ES-I3 (cell line): ENCODE measurements at regions not wholly inside any gene's neighbourhood (a gene's known extent, or its start where the extent isn't known, plus 50 kb on each side); places are given as distances from the start of the nearest gene placed in this dataset.

Experiments used
- H3K36me3 ChIP-seq: 2 replicates; pipeline ENCODE4 v1.6.1; 2013; ENCODE audit warnings: mild to moderate bottlenecking, low read length, control low read depth, moderate library complexity; ENCODE audit not compliant: insufficient read depth
- H3K4me1 ChIP-seq: 2 replicates; pipeline ENCODE4 v1.6.1; 2013; ENCODE audit warnings: mild to moderate bottlenecking, control low read depth, low read length; ENCODE audit not compliant: insufficient read depth
- H3K9ac ChIP-seq: 2 replicates; pipeline ENCODE4 v1.6.1; 2013; ENCODE audit warnings: low read depth, mild to moderate bottlenecking, low read length, moderate library complexity
- H3K9me3 ChIP-seq: 2 replicates; pipeline ENCODE4 v1.6.1; 2013; ENCODE audit warnings: mild to moderate bottlenecking, low read length, moderate library complexity; ENCODE audit not compliant: control insufficient read depth, insufficient read depth

DNA sequence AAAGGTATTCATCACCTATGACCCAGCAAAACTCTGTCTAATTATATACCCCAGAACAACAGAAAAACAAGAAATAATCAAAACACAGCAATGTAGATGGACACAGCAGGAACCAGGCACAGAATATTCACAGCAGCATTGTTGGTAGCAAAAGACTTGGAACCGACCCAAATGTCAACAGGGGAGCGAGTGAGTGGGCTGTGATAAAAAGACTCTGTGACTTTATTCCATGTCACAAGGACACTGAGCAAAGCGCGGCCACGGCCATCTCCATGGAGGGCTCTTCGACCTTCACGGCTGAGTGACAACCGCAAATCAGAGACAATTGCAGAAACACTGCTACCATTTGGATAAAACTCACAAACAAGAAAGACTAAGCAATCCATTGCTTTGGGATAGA is 1373.1 kb downstream of the TBC1D22A start:
- Histone ChIP-seq H3K36me3 (no peaks in the 10 kb centered on the region), H3K9ac (no peak overlapping the region), H3K4me1 (no peaks in the 10 kb centered on the region), H3K9me3 (no peaks in the 10 kb centered on the region)

DNA sequence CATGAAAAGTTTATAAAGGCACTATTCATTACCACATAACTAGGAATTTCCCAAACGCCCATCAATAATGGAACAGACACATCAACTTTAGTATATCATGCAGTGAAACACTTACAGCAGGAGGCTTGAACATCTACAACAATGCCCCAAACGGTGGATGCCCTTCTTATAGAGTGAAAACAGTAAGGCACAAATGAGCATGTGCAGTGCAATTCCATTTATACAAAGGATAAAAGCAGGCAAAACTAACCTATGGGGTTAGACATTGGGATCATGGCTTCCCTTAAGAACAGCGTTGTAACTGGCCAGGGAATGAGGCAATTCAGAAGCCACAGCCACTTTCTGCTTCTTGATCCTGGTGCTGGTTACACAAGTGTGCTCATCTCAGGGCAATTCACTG is 1363.0 kb downstream of the TBC1D22A start:
- H3K9ac ChIP-seq: no peak overlapping the region
- H3K9me3 ChIP-seq: peaks cover 2% of the 10 kb centered on the region; the same call in 1 of the 2 replicates
- no peaks in the 10 kb centered on the region for H3K36me3 ChIP-seq
- H3K4me1 ChIP-seq: no peaks in the 10 kb centered on the region

DNA sequence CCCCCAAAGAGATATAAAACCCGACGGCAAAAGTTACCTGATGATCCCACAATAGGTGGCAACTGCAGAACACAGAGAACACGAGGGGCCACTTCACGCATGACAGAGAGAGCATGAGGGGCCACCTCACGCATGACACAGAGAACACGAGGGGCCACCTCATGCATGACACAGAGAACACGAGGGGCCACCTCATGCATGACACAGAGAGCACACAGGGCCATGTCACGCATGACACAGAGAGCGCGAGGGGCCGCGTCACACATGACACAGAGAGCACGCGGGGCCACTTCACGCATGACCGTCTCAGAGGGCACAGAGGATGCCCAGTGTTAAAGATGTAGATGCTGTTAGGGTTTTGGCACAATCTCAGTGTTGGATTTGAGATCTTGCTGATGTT is 1359.5 kb downstream of the TBC1D22A start:
- H3K9me3 ChIP-seq: peaks cover 2% of the 10 kb centered on the region; the same call in 1 of the 2 replicates
- H3K4me1 ChIP-seq: no peaks in the 10 kb centered on the region
- H3K9ac ChIP-seq: no peak overlapping the region
- H3K36me3 ChIP-seq: no peaks in the 10 kb centered on the region

DNA sequence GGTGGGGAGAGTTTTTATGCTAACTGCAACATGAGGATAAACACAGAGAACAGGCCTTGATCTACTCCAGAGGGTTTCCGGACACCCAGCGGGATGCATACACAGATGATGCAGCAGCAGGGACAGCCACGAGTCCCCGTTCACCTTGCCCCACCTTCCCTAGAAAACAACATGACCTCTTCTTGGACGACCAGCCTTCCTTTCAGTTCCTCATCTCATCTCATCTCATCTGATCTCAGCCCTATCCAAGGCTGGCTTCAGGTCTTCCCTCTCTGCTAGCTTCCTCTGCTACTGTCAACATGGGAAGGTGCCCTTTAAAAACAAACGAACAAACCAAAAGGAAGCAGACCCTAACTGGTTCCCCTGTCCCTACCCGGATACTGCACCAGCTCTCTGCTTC is 1356.2 kb downstream of the TBC1D22A start:
- H3K9me3 ChIP-seq: peaks cover 2% of the 10 kb centered on the region; the same call in 1 of the 2 replicates
- no peaks in the 10 kb centered on the region for H3K4me1 ChIP-seq
- no peak overlapping the region for H3K9ac ChIP-seq
- no peaks in the 10 kb centered on the region for H3K36me3 ChIP-seq

DNA sequence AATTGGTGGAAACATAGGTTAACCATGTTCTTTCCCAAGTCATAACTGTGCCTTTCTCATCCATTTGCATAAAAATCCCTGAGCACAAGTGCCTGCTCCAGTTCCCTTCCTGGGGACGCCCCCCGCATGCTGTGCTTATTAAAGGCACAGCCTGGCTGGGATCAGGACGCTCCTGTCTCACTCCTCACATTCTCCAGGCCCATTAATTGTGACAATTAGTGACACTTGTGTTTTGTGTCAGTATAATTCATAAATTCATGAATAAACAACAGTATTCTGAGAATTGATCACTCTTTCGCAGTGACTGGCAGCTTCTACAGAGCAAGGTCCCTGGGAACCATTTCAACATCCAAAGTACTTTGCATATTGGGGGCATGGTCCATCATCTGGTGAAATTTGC is 1354.4 kb downstream of the TBC1D22A start:
- no peak overlapping the region for H3K9ac ChIP-seq
- no peaks in the 10 kb centered on the region for H3K9me3 ChIP-seq
- no peaks in the 10 kb centered on the region for H3K4me1 ChIP-seq
- H3K36me3 ChIP-seq: no peaks in the 10 kb centered on the region

DNA sequence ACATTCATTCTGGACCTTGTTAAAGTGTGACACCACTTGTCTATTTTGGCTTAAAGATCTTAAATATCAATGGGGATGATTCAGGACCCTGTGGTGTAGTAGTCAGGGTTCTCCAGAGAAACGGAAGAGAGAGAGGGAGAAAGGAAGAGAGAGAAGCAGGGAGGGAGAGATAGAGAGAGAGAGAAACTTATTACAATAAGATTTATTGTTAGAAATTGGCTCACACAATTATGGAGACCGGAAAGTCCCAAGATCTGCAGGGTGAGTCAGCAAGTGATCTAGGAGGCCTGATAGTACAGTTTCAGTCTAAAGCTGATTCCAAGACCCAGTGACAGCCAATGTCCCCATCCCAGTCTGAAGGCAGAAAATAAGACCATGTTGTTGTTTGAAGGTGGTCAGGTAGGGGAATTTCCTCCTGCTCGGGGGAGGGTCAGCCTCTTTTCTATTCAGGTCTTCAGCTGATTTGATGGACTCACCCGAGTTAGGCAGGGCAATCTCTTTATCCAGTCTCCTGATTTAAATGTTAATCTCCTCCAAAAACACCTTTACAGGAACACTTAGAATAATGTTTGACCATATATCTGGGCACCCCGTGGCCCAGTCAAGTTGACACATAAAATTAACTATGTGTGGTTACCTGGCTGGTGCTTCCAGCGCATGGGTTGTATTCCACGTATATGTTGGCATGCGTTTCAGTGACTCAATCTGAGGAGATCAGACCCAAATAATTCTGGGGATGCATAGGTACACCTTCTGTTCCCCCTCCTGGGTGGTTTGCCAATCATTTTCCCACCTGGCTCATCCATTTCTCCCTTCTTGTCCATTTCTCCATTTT is 1350.5 kb downstream of the TBC1D22A start:
- Histone ChIP-seq H3K9ac (no peak overlapping the region), H3K9me3 (no peaks in the 10 kb centered on the region; the same call in 1 of the 2 replicates), H3K36me3 (no peaks in the 10 kb centered on the region), H3K4me1 (no peaks in the 10 kb centered on the region)

DNA sequence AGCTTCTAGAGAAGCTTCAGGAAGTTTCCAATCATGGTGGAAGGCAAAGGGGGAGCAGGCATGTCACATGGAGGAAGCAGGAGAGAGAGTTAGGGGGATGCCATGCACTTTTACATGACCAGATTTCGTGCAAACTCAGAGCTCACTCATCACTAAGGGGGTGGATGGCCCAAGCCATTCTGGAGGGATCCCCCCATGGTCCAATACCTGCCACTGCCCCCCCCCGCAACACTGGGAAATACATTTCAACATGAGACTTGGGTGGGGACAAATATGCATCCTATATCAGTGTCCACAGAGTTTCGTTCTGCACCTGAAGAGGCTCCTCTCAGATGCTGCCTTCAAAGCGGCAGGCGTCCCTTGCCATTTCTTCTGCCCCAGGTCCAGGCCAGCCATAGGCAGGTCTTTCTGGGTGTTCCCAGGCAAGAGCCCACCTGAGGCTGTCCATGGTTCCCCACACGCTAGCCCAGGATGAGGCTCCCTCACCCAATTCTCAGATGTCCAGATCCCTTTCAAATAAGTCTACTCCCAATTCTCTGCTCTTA is 1344.3 kb downstream of the TBC1D22A start:
- Histone ChIP-seq H3K4me1 (no peaks in the 10 kb centered on the region), H3K9me3 (no peaks in the 10 kb centered on the region; the same call in 1 of the 2 replicates), H3K36me3 (no peaks in the 10 kb centered on the region), H3K9ac (no peak overlapping the region)

DNA sequence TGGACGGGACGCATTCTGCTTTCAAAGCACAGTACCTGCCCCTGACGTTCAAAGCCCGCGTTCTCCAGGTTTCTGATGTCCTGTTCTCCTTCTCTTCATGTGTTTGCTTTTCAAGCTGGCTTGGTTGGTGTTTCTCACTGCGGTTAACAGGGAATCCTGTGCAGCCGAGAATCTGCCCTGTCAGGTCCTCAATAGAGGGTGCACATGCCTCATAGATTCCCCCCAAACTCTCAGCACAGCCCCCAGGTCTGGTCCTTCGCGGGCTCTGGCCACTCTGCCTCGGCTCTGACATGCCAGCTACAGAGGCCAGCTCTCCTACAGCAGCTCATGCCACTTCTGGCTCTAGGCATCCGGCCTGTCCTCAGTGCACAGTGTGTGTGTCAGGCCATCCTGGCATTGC is 1343.8 kb downstream of the TBC1D22A start:
- H3K9ac ChIP-seq: no peak overlapping the region
- H3K4me1 ChIP-seq: no peaks in the 10 kb centered on the region
- no peaks in the 10 kb centered on the region; the same call in 1 of the 2 replicates for H3K9me3 ChIP-seq
- no peaks in the 10 kb centered on the region for H3K36me3 ChIP-seq

DNA sequence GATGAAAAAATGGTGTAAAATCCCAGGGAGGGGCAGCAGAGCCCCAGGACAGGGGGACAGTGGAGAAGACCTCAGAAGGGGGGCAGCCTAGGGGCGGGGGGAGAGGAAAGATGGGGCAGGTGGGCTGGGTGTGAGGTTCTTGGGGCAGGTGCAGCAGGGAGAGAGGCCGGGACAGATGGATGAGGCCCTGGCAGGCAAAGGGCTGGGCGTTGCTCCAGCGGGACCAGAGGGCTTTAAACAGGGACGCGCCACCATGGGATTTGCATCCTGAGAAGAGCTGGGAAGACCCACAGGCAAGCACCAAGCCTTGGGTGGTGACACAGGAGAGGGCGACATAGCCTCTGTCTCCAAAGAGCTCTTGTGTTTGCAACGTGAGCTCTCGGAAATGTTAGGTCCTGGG is 1342.8 kb downstream of the TBC1D22A start:
- Histone ChIP-seq H3K36me3 (no peaks in the 10 kb centered on the region), H3K4me1 (no peaks in the 10 kb centered on the region), H3K9ac (no peak overlapping the region), H3K9me3 (no peaks in the 10 kb centered on the region; the same call in 1 of the 2 replicates)

DNA sequence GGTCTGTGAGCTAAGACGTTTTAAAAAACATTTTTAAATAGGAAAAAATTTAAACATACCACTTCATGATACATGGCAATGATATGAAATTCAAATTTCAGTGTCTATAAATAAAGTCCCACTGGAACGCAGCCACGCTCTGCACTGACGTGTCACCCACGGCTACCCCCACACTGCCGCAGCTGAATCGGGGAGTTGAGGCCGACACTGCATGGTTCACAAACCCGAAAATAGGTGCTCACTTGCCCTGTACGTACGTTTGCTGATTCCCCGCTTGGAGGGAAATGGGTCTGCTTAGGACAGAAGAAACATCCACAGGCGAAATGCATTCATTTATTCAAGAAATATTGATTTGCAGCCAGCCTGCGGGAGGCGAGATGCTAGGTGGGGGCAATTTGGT is 1342.3 kb downstream of the TBC1D22A start:
- no peaks in the 10 kb centered on the region for H3K36me3 ChIP-seq
- no peak overlapping the region for H3K9ac ChIP-seq
- no peaks in the 10 kb centered on the region; the same call in 1 of the 2 replicates for H3K9me3 ChIP-seq
- H3K4me1 ChIP-seq: no peaks in the 10 kb centered on the region

DNA sequence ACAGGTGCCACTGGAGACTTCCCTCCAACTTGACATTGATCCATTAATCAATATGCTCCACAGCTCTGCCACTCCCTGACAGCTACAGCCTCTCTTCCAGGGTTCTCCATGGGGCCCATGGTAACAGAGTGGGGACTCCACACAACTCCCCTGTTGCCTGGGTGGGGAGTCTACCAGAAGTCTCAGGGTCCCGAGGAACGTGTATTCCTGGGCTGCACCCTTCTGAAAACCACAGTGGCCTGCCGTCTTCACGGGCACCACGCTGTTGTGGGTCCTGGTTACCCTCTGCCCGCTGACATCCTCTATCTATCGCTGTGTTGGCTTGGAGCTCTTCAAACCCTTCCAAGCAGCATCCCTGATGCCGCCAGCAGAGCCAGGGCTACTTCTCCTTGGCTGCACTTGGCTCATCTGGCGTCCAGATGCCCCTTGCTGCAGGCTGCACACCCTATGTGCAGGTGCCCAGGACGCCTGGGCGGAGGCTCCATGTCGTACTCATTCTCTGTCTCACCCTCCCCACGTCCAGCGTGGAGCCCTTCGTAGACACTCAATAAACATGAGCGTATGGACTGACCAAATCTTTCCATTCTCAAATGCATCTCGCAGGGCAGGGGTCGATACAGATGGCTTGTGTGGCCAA is 1341.8 kb downstream of the TBC1D22A start:
- no peak overlapping the region for H3K9ac ChIP-seq
- H3K4me1 ChIP-seq: no peaks in the 10 kb centered on the region
- H3K9me3 ChIP-seq: no peaks in the 10 kb centered on the region; the same call in 1 of the 2 replicates
- no peaks in the 10 kb centered on the region for H3K36me3 ChIP-seq

DNA sequence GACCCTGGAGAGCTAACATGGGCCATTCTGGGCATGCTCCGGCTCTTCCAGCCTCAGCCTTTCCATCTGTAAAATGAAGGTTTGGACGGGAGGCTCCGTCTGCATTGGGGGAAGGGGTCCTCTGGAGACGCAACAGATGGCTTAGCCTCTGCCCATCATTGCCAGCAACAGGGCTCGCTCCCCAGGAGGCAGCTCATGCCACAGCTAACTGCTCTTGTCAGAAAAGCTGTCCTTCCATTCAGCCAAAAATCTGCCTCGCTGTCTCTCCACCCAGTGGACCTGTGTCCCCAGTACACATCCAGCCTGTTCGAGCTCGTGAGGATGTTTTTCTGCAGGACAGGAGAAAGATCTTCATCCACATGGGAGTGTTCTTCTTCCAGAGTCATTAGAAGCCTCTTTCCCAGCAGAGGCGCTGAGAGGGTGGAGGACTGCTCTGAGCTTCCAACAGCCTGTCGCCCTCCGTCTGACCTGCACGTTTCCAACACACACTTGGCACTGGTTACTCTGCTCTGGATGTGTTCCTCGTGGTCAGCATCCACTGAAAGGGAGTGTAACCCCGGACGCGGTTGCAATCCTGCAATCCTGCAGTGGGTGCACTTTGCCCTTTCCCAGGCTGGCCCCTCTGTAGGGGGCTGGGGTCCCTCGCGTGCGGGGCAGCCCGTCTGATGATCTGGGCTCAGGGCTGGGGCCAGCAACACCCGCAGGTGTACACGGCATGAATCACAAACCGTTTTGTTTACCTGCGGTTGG is 1340.9 kb downstream of the TBC1D22A start:
- Histone ChIP-seq H3K9ac (no peak overlapping the region), H3K4me1 (no peaks in the 10 kb centered on the region), H3K36me3 (no peaks in the 10 kb centered on the region), H3K9me3 (no peaks in the 10 kb centered on the region; the same call in 1 of the 2 replicates)

DNA sequence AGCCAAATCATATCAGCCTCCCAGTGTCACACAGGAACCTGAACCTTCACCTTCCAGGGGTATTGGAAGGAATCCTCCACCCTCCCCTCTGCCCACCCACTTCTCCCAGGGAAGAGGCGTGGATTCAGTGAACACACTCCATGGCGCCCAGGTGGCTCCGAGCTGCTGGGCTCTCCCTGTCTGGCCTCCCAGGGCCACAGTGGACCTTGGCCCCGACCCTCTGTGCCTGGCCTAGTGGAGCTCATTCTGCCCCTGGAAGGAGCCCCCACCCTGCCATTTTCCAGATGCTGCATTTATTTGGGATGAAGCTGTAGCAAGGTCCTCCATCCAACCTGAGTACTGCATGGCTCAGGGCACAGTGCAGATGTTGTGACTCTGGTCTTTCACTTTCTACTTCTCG is 1340.1 kb downstream of the TBC1D22A start:
- no peaks in the 10 kb centered on the region for H3K9me3 ChIP-seq
- no peaks in the 10 kb centered on the region for H3K36me3 ChIP-seq
- H3K9ac ChIP-seq: no peak overlapping the region
- no peaks in the 10 kb centered on the region for H3K4me1 ChIP-seq

DNA sequence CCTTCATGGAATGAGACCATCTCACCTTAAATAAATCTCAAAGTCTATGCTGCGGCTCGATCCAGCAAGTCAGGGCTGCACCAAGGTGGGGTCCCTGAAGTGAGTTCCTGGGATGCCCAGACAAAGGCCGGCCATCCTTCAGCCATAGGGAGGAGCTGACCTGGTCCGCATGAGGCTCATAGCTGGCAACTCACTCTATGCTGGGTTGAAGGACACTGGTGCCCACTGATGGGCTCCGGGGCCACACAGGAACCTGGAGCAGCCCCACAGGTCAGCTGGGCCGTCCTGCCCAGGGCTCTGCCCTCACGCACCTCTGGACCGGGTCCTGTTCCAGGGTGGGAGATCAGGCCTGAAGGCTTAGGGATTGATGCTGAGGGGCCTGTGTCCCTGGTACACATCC is 1339.3 kb downstream of the TBC1D22A start:
- Histone ChIP-seq H3K9me3 (no peaks in the 10 kb centered on the region), H3K9ac (no peak overlapping the region), H3K4me1 (no peaks in the 10 kb centered on the region; the same call in 1 of the 2 replicates), H3K36me3 (no peaks in the 10 kb centered on the region)
